ENCODE measurements at regions not wholly inside any gene's neighbourhood (a gene's known extent, or its start where the extent isn't known, plus 50 kb on each side); places are given as distances from the start of the nearest gene placed in this dataset.

- TF ChIP-seq, protein P1, sequence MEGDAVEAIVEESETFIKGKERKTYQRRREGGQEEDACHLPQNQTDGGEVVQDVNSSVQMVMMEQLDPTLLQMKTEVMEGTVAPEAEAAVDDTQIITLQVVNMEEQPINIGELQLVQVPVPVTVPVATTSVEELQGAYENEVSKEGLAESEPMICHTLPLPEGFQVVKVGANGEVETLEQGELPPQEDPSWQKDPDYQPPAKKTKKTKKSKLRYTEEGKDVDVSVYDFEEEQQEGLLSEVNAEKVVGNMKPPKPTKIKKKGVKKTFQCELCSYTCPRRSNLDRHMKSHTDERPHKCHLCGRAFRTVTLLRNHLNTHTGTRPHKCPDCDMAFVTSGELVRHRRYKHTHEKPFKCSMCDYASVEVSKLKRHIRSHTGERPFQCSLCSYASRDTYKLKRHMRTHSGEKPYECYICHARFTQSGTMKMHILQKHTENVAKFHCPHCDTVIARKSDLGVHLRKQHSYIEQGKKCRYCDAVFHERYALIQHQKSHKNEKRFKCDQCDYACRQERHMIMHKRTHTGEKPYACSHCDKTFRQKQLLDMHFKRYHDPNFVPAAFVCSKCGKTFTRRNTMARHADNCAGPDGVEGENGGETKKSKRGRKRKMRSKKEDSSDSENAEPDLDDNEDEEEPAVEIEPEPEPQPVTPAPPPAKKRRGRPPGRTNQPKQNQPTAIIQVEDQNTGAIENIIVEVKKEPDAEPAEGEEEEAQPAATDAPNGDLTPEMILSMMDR (IDR thresholded peaks at IDR 0.05; ENCODE audit: low read depth, low read length, missing input control), result no peak
- TF ChIP-seq REST (IDR thresholded peaks at IDR 0.05), result no peak
Measured at GRCh38 chr6:9745476-9745875, 669.4 kb downstream of the TFAP2A start.

Measured in liver (tissue), 2 donors.